GM12872 (cell line): ENCODE measurements at regions not wholly inside any gene's neighbourhood (a gene's known extent, or its start where the extent isn't known, plus 50 kb on each side); places are given as distances from the start of the nearest gene placed in this dataset.

Source experiments
- CTCF ChIP-seq: IDR thresholded peaks from 3 replicates; pipeline ENCODE4 v1.5.1; 2011; ENCODE audit warnings: low read depth, mild to moderate bottlenecking, low read length, moderate library complexity; ENCODE audit not compliant: insufficient read depth

DNA sequence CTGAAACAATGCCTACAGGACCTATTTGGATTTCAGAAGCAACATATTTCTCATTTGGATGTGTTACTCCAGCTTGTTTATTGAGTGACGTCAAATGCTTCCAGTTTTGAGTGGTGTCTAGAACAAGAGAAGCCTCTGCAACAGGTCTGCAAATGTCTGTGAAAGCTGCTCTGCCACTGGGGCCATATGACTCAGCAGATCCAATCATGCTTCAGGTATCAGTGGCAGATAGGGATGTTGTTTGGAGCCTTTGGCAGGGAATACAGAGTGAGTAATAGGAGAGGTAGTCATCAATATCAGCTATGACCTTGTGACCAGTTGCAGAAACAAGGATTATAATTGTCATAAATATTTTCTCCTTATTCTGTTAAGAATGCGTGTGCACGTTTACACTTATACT, 141.1 kb upstream of the ZXDA start:
- no peak for TF ChIP-seq CTCF

GRCh38 chrX:58044130-58044529, 133.9 kb upstream of the ZXDA start:
- no peak for TF ChIP-seq CTCF

- TF ChIP-seq CTCF: peak; percentile 52
Measured at GRCh38 chrX:58025979-58026378, 115.7 kb upstream of the ZXDA start.

DNA sequence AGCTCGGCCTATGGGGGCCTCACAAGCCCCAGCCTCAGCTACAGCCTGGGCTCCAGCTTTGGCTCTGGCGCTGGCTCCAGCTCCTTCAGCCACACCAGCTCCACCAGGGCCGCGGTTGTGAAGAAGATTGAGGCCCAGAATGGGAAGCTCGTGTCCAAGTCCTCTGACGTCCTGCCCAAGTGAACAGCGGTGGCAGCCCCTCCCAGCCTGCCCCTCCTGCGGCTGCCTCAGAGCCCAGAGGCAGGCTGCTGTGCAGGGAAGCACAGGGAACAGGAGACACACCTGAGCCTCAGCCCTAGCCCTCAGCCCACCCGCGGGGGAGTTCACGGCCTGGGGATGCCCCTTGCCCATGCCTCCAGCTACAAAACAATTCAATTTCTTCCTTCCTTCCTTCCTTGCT, 75.7 kb upstream of the ZXDA start:
- TF ChIP-seq CTCF: no peak

DNA sequence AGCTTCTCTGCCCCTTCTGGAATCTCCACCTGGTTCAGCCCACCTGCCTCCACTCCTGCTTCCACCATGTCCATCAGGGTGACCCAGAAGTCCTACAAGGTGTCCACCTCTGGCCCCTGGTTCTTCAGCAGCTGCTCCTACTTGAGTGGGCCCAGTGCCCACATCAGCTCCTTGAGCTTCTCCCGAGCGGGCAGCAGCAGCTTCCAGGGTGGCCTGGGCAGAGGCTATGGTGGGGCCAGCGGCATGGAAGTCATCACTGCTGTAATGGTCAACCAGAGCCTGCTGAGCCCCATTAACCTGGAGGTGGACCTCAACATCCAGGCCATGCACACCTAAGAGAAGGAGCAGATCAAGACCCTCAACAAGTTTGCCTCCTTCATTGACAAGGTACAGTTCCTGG, 74.4 kb upstream of the ZXDA start:
- TF ChIP-seq CTCF: no peak

DNA sequence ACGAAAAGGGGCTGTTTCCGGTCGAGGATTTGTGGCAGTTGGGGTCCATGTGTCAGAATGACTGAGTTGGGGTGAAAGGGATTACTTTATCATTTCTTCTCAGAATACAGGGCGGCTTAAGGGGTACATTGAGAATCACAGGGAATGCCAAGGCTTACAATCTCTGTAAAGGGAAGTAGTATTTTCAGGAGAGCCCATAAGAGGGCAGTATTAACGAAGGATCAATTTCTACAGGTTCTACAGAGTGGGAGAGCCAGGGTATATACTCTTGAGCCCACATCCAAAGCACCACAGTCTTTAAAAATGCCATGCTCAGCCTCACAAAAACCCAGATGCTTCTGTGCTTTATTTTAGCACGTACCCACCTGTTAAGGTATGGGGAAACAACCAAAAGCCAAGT, 67.7 kb upstream of the ZXDA start:
- no peak for TF ChIP-seq CTCF

- no peak for TF ChIP-seq CTCF
Measured at GRCh38 chrX:57964975-57965374, 54.7 kb upstream of the ZXDA start.
